GM12874 (cell line): ENCODE measurements at regions not wholly inside any gene's neighbourhood (a gene's known extent, or its start where the extent isn't known, plus 50 kb on each side); places are given as distances from the start of the nearest gene placed in this dataset.

ENCODE experiments used
- CTCF ChIP-seq: IDR thresholded peaks from 2 replicates; pipeline ENCODE4 v1.5.1; 2011; ENCODE audit warnings: low read depth, mild to moderate bottlenecking, control low read depth, low read length, moderate library complexity; ENCODE audit not compliant: insufficient read depth

GRCh38 chr18:46333431-46334135, 229.4 kb downstream of the HAUS1 start:
- no peak for TF ChIP-seq CTCF

- TF ChIP-seq CTCF, result no peak
These were observed 230.7 kb downstream of the HAUS1 start for GRCh38 chr18:46334868-46335281.

- no peak for TF ChIP-seq CTCF
These were observed 231.4 kb downstream of the HAUS1 start for GRCh38 chr18:46335534-46336101.

- TF ChIP-seq CTCF, result no peak
These were observed 232.3 kb downstream of the HAUS1 start for GRCh38 chr18:46336278-46337111.

GRCh38 chr18:46337271-46337670, 233.1 kb downstream of the HAUS1 start:
- no peak for TF ChIP-seq CTCF

GRCh38 chr18:46338205-46338604, 234.0 kb downstream of the HAUS1 start:
- no peak for TF ChIP-seq CTCF

- no peak for TF ChIP-seq CTCF
These were observed 234.6 kb downstream of the HAUS1 start for GRCh38 chr18:46338766-46339165.
